Right renal cortex interstitium (tissue), 3 donors: ENCODE measurements at regions not wholly inside any gene's neighbourhood (a gene's known extent, or its start where the extent isn't known, plus 50 kb on each side); places are given as distances from the start of the nearest gene placed in this dataset.
"Not testable (repeated sequence)": the region's sequence is repeated elsewhere in the genome, so short reads cannot be mapped to it uniquely, and the experiment has no call there.

Experiments
- DNase-seq, 3 donors: peaks; one replicate each; pipeline ENCODE4 v3.0.0-alpha.2; 2013; ENCODE audit warnings: low read depth in 3 of 3, low spot score in 2 of 3

GRCh38 chr14:88981948-88982347 is 157.5 kb downstream of the TTC8 start:
- DNase-seq: no peak

- no peak for DNase-seq
Measured at GRCh38 chr14:88983755-88984154, 159.3 kb downstream of the TTC8 start.

- no peak for DNase-seq
Measured at GRCh38 chr14:88985654-88986053, 161.2 kb downstream of the TTC8 start.

GRCh38 chr14:88986146-88986841 is 161.8 kb downstream of the TTC8 start:
- no peak for DNase-seq

- DNase-seq: not testable (repeated sequence)
Measured at GRCh38 chr14:88986908-88987307, 162.5 kb downstream of the TTC8 start.

- no peak for DNase-seq
Measured at GRCh38 chr14:88987516-88987915, 163.1 kb downstream of the TTC8 start.

- no peak for DNase-seq
Measured at GRCh38 chr14:88989911-88990310, 165.5 kb downstream of the TTC8 start.

GRCh38 chr14:88990856-88991255 is 166.4 kb downstream of the TTC8 start:
- DNase-seq: no peak

- no peak for DNase-seq
Measured at GRCh38 chr14:88992011-88992410, 167.6 kb downstream of the TTC8 start.

- no peak for DNase-seq
Measured at GRCh38 chr14:88993946-88994345, 169.5 kb downstream of the TTC8 start.

GRCh38 chr14:88995437-88996198 is 171.2 kb downstream of the TTC8 start:
- no peak for DNase-seq

GRCh38 chr14:88998027-88998426 is 173.6 kb downstream of the TTC8 start:
- no peak for DNase-seq

GRCh38 chr14:88999137-88999536 is 174.7 kb downstream of the TTC8 start:
- no peak for DNase-seq

GRCh38 chr14:89000007-89000942 is 175.8 kb downstream of the TTC8 start:
- DNase-seq: no peak

GRCh38 chr14:89004166-89004565 is 179.7 kb downstream of the TTC8 start:
- no peak for DNase-seq

- DNase-seq: no peak
Measured at GRCh38 chr14:89007906-89008305, 183.5 kb downstream of the TTC8 start.

GRCh38 chr14:89011355-89012281 is 187.2 kb downstream of the TTC8 start:
- no peak for DNase-seq

GRCh38 chr14:89012282-89013097 is 188.0 kb downstream of the TTC8 start:
- DNase-seq: no peak

- DNase-seq: no peak
Measured at GRCh38 chr14:89013098-89013504, 188.7 kb downstream of the TTC8 start.
